Stimulated activated naive CD4-positive, alpha-beta T cell (primary cell): ENCODE measurements at regions not wholly inside any gene's neighbourhood (a gene's known extent, or its start where the extent isn't known, plus 50 kb on each side); places are given as distances from the start of the nearest gene placed in this dataset.

ENCODE experiments used
- DNase-seq, 6 experiments: peaks; one replicate each; lab custom pipeline; 2025; lab: John Stamatoyannopoulos, UW

- DNase-seq, result no peak
These were observed 261.1 kb upstream of the GATB start for GRCh38 chr4:152021788-152022438.

- no peak for DNase-seq
These were observed 259.3 kb upstream of the GATB start for GRCh38 chr4:152020073-152020472.

- no peak for DNase-seq
These were observed 255.5 kb upstream of the GATB start for GRCh38 chr4:152016303-152016620.

GRCh38 chr4:152015597-152016302 is 254.9 kb upstream of the GATB start:
- no peak for DNase-seq

- peak in 3 of 6 experiments; percentile 7 to 17 (median 15) for DNase-seq
These were observed 253.5 kb upstream of the GATB start for GRCh38 chr4:152014280-152014679.

- DNase-seq, result no peak
These were observed 250.7 kb upstream of the GATB start for GRCh38 chr4:152011469-152011868.

- DNase-seq, result peak in 4 of 6 experiments; percentile 11 to 79 (median 70)
These were observed 249.9 kb upstream of the GATB start for GRCh38 chr4:152010710-152011079.

GRCh38 chr4:152009983-152010709 is 249.3 kb upstream of the GATB start:
- DNase-seq, result no peak

- DNase-seq, result no peak
These were observed 248.3 kb upstream of the GATB start for GRCh38 chr4:152009031-152009670.

- no peak for DNase-seq
These were observed 246.3 kb upstream of the GATB start for GRCh38 chr4:152007111-152007510.

GRCh38 chr4:152004801-152005200 is 244.0 kb upstream of the GATB start:
- no peak for DNase-seq

GRCh38 chr4:152000518-152000917 is 239.7 kb upstream of the GATB start:
- DNase-seq, result no peak

- no peak for DNase-seq
These were observed 237.9 kb upstream of the GATB start for GRCh38 chr4:151998723-151999122.

GRCh38 chr4:151997461-151997860 is 236.7 kb upstream of the GATB start:
- no peak for DNase-seq

GRCh38 chr4:151994429-151994828 is 233.6 kb upstream of the GATB start:
- no peak for DNase-seq

- DNase-seq, result peak in 1 of 6 experiments; percentile 17
These were observed 232.7 kb upstream of the GATB start for GRCh38 chr4:151993521-151993920.

- no peak for DNase-seq
These were observed 231.7 kb upstream of the GATB start for GRCh38 chr4:151992332-151993154.

GRCh38 chr4:151991884-151992167 is 231.0 kb upstream of the GATB start:
- no peak for DNase-seq

GRCh38 chr4:151991001-151991883 is 230.4 kb upstream of the GATB start:
- DNase-seq, result peak in 3 of 6 experiments; percentile 46 to 70 (median 55)

GRCh38 chr4:151990201-151990600 is 229.4 kb upstream of the GATB start:
- DNase-seq, result no peak

- no peak for DNase-seq
These were observed 227.8 kb upstream of the GATB start for GRCh38 chr4:151988591-151988990.
